ENCODE measurements at regions not wholly inside any gene's neighbourhood (a gene's known extent, or its start where the extent isn't known, plus 50 kb on each side); places are given as distances from the start of the nearest gene placed in this dataset.

- TF ChIP-seq CTCF (tag by site-specific recombination; IDR thresholded peaks at IDR 0.05), result no peak
- no peak for TF ChIP-seq YY1 (tag by site-specific recombination; IDR thresholded peaks at IDR 0.05)
Measured at GRCh38 chr16:16909126-16909525, 530.2 kb downstream of the NPIPA7 start.

Measured in HEK293 (cell line).